ENCODE measurements at regions not wholly inside any gene's neighbourhood (a gene's known extent, or its start where the extent isn't known, plus 50 kb on each side); places are given as distances from the start of the nearest gene placed in this dataset.
"Not testable (repeated sequence)": the region's sequence is repeated elsewhere in the genome, so short reads cannot be mapped to it uniquely, and the experiment has no call there.

GRCh38 chr11:91011503-91011902 lies 788.7 kb upstream of the CHORDC1 start:
- TF ChIP-seq, protein P1, sequence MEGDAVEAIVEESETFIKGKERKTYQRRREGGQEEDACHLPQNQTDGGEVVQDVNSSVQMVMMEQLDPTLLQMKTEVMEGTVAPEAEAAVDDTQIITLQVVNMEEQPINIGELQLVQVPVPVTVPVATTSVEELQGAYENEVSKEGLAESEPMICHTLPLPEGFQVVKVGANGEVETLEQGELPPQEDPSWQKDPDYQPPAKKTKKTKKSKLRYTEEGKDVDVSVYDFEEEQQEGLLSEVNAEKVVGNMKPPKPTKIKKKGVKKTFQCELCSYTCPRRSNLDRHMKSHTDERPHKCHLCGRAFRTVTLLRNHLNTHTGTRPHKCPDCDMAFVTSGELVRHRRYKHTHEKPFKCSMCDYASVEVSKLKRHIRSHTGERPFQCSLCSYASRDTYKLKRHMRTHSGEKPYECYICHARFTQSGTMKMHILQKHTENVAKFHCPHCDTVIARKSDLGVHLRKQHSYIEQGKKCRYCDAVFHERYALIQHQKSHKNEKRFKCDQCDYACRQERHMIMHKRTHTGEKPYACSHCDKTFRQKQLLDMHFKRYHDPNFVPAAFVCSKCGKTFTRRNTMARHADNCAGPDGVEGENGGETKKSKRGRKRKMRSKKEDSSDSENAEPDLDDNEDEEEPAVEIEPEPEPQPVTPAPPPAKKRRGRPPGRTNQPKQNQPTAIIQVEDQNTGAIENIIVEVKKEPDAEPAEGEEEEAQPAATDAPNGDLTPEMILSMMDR (IDR thresholded peaks at IDR 0.05; ENCODE audit: low read depth, low read length, missing control alignments), result no peak
- DNase-seq (ENCODE audit: low read depth), result no peak
- H3K4me3 ChIP-seq (ENCODE audit: low read depth, low read length), result no peak overlapping the region

DNA sequence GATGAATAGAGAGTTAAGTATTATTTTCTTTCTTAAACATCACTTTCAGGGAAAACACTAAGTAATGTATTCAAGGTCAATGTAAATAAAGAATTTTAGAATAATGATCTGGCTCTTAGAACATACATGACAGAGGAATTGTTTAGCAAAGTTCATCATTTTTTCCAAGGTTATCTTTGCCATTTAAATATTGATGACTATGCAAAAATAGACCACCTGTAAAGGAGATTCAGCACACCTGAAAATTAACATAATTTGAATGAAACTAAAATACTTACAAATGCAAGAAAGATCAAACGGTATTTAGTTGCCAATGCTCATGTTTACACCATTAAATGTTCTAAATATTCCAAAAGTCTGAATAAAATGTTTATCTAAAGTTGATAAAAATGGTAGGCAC lies 782.6 kb upstream of the CHORDC1 start:
- DNase-seq (ENCODE audit: low read depth), result no peak
- no peak overlapping the region for H3K4me3 ChIP-seq (ENCODE audit: low read depth, low read length)
- TF ChIP-seq, protein P1 (IDR thresholded peaks at IDR 0.05; ENCODE audit: low read depth, low read length, missing control alignments), result no peak

DNA sequence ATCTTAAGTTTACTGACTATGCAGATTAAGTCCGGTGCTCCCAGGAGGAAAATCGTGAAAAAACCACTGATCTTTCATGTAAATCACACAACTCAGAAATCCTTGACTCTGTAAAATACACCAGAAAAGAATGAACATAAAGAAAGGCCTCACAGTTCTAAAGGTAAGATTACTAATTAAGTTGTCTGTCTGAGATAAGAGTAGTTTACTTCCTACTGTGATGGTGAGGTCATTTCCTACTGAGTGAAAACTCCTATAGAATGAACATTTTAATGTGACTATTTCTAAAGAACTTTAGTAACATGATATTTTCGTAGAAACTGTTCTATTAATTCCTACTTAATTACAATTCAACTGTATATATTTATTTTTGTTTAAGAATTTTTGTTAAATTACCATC lies 774.4 kb upstream of the CHORDC1 start:
- TF ChIP-seq, protein P1 (IDR thresholded peaks at IDR 0.05; ENCODE audit: low read depth, low read length, missing control alignments), result no peak
- H3K4me3 ChIP-seq (ENCODE audit: low read depth, low read length), result no peak overlapping the region
- DNase-seq (ENCODE audit: low read depth), result no peak

DNA sequence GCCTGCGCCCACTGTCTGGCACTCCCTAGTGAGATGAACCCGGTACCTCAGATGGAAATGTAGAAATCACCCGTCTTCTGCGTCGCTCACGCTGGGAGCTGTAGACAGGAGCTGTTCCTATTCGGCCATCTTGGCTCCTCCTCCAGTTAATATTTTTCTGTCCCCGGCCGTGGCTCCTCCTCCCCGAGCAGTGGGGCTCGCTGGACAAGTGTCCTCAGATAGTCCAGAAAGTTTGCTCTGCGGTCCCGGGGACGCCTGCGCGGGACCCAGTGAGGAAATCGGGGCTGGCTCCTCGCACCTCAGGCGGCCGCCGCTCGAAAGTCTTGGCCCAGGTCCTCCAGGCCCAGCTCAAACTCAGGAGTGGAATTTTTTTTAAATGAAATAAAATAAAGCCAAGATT lies 749.3 kb upstream of the CHORDC1 start:
- not testable (repeated sequence) for H3K4me3 ChIP-seq (ENCODE audit: low read depth, low read length); DNase-seq (ENCODE audit: low read depth)

- TF ChIP-seq, protein P1 (IDR thresholded peaks at IDR 0.05; ENCODE audit: low read depth, low read length, missing control alignments), result no peak
- DNase-seq (ENCODE audit: low read depth), result no peak
- no peak overlapping the region for H3K4me3 ChIP-seq (ENCODE audit: low read depth, low read length)
Observed at GRCh38 chr11:90947930-90948329, 725.1 kb upstream of the CHORDC1 start.

DNA sequence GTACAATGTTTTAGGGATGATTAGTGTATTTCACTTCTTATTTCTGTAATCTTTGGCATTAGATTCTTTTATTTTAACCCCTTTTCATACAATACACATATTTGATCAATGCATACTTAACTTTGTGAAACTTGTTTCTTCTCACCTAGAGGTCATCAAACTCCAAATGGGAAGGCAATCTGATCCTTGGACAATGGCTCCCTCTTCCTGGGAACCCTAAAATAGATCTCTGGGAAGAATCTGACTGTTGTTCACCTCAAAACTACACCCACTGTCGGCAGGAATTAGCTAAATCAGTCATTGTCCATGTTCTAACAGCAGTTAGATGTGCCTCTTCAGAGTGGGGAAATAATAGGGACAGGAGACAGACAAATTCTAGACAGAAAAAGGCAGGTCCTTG lies 707.4 kb upstream of the CHORDC1 start:
- TF ChIP-seq, protein P1 (IDR thresholded peaks at IDR 0.05; ENCODE audit: low read depth, low read length, missing control alignments), result no peak
- DNase-seq (ENCODE audit: low read depth), result no peak
- H3K4me3 ChIP-seq (ENCODE audit: low read depth, low read length), result no peak overlapping the region

- no peak for DNase-seq (ENCODE audit: low read depth)
- H3K4me3 ChIP-seq (ENCODE audit: low read depth, low read length), result no peak overlapping the region
- TF ChIP-seq, protein P1 (IDR thresholded peaks at IDR 0.05; ENCODE audit: low read depth, low read length, missing control alignments), result no peak
Observed at GRCh38 chr11:90919332-90919731, 696.5 kb upstream of the CHORDC1 start.

- TF ChIP-seq, protein P1 (IDR thresholded peaks at IDR 0.05; ENCODE audit: low read depth, low read length, missing control alignments), result no peak
- no peak for DNase-seq (ENCODE audit: low read depth)
- H3K4me3 ChIP-seq (ENCODE audit: low read depth, low read length), result no peak overlapping the region
Observed at GRCh38 chr11:90916706-90917105, 693.9 kb upstream of the CHORDC1 start.
